COLO829 (cell line): ENCODE measurements at regions not wholly inside any gene's neighbourhood (a gene's known extent, or its start where the extent isn't known, plus 50 kb on each side); places are given as distances from the start of the nearest gene placed in this dataset.

Source experiments
- DNase-seq: peaks from one replicate; pipeline ENCODE4 v3.0.0; 2012; ENCODE audit warnings: low spot score

GRCh38 chr9:89882930-89883361, 278.1 kb downstream of the GADD45G start:
- DNase-seq, result no peak

DNA sequence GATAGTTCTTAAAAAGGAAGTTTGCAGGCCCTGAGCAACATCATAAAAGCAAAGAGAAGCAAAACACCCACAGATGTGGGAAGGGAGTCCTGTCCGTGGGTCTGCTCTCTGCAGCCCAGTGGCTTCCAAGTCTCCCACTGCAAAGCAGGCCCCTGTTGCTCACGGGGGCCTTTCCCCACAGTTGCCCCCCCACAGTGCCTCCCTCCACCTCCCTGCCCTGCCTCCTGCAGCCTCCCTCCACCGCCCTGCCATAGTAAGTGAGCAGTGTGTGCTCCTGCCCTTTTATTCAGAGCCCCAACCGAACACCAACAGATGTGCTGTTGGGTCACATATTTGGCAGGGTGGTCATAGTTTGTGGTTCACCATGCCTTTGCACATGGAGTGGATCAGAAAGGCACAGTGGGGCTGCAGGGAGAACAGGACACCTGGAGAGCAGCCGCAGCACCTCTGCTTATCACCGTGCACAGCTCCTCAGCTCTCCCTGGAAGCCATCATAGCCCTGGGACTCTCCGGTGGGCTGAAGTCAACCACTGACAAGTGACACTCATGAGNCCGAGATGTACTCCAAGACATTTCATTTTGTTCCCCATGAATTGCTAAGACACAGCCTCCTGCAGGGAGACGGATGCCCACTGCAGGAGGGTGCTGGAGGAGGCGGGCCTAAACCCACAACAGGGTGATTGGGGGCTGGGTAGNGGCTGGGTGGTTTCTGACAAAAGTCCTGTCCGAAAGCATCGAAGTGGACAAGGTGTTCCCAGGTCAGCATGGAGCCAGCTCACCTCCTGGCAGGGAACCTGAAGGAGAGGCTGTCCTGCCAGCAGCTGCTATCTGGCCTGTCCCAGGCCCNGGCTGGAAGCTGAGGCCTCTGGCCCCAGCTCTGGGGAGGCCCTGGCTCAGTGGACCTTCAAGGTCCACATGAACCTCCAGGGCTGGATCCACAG, 278.9 kb downstream of the GADD45G start:
- DNase-seq, result no peak

DNA sequence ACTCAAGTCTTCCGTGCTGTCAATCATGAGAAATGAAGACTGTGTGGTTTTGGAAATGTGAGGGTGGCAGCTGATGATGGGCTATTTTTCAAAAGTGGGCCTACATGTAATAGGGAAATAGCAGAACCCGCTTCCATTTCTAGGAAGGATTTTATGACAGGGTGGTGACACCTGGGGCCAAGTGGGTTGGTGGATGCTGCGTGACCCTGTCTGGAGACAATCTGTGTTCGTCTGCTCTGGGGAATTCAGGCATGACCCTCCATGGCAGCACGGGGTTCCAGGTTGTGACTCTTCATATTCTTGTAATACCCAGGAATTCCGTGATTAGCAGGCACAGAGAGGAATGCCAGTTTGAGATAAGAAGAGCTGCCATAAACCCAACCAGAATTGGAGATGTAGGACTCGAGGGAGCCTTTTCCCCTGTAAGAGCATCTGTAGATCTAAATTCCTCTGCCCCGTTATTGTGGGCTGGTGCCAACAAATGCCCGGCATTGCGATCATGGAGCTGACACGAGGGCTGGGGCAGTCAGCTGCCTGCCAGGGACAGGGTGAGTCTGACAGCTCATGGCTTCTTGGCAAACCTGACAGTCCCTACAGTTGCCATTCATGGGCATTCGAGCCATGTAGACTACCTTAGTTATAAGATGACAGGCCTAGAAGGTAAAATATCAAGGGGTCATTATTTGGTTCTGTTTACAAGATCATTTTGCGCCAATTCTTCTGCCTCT, 279.7 kb downstream of the GADD45G start:
- DNase-seq, result no peak

DNA sequence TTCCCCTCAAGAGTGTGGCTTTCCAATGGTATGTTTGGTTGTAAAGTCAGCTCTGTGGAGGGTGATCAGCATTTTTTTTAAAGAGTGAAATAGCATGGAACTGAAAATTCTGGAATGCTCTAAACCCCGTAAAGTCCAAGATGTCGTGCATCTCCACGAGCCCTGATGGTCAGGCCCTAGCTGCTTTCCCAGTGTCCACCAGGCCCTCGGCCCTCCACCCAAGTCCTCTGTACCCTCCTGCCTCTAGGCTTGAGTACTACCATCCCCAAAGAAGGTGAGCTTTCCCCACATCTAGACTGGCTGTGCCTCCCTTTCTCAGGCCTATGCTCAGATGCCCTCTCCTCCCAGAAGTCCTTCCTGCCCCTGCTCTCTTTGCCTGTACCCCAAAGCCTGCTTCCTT, 280.3 kb downstream of the GADD45G start:
- DNase-seq, result no peak

DNA sequence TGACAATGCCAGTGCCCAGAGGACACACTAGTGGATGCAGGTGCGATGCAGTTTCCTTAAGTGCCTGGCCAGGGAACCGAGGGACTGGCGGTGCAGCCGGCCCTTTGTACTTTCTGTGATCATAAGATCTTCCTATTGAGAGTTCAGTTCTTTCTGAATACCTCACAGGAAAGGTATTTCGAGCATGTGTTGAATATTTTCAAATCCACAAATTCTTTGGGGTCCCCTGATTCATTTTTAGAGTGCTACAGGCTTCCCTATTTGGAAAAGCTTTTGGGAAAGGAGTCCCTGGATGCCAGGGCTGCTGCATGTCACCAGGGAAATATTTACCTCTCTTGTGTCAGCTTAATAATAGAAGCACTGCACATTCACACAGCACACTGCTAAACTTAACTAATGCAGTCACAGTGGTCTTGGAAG, 281.5 kb downstream of the GADD45G start:
- DNase-seq, result no peak

DNA sequence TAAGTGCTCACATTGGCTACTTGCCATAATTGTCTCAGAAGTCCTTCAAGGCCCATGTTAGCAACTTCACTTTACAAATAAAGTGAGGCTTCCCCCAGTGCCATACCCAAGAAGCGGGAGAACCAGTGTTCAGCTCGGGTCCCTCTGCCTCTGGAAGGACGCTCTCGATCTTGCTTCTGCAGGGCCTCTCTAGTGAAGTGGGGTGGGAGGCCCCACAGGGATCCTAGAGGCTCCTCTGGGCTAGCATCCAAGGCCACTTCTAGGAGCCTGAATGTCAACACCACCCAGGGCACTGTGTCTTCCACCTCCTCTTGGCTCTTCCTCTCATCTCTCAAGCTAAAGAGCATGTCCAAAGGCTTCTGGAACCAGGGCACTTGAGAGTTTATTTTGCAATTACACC, 282.5 kb downstream of the GADD45G start:
- DNase-seq, result no peak

DNA sequence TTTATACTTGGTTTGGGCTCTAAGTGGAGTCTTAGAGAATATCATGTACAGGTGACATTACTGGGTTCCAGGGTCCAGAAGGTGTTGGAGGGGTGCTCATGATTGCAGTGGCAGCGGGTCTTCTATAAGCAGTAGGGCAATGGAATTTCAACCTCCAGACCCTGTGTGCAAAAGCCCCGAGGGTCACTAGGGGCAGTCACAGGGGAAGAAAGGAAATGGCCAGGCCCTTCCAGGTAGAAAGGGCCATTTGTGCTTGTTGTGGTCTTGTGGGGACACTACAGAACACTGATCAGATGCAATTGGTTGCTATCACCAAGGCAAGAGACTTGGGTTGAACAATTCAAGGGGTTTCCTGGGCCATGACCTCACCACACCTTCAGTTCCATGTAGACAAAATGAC, 283.4 kb downstream of the GADD45G start:
- DNase-seq, result no peak

GRCh38 chr9:89888677-89889076, 283.9 kb downstream of the GADD45G start:
- no peak for DNase-seq

DNA sequence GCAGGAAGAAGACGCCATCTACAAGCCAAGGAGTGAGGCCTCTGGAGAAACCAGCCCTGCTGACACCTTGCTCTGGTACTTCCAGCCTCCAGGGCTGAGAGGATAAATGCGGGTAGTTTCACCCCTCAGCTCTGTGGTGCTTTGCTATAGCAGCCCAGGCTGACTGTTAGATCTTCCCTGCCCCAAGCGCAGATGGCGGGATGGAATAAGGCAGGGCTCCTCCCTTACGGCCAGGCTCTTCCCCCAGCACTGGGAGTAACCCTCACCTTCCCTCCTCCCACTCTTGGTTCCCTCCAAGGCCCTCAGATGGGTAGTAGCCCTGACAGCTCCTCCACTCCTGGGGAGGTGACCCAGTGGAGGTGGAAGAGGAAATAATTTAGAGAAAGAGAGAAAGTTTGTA, 285.1 kb downstream of the GADD45G start:
- DNase-seq, result no peak

GRCh38 chr9:89890326-89890980, 285.6 kb downstream of the GADD45G start:
- DNase-seq, result no peak

- DNase-seq, result no peak
Measured at GRCh38 chr9:89891221-89891590, 286.4 kb downstream of the GADD45G start.

DNA sequence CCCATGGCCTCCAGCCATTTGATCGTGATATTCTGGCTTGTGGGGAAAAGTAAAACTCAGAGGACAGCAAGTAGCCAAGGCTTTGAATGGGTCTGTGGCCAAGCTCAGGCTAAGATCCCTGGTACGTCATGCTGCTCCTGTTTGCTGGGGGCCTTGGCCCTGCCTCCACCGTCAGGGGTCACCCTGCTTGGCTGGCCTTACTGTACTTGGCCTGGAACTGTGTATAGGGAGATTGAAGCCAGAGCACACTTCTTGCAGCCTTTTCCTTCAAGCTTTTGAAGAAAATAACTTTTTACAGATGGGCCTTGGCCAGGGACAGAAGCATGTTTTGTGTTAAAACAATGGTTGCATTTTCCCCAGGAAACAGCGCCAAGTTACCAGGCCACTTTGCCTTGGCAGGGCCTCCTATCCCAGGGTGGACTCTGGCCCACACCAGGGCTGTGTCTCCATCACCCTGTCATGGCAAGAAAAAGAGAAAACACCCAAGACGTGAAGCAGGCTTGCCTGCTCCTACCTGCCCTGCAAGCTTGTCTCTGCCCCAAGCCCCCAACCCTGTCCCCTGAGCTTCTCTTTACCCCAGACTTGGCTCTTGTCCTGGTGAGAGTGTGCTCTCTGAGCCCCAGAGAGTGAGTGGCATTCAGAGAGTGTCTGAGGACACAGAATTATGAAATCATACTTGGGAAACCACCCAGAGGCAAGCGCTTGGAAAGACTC, 286.9 kb downstream of the GADD45G start:
- no peak for DNase-seq

DNA sequence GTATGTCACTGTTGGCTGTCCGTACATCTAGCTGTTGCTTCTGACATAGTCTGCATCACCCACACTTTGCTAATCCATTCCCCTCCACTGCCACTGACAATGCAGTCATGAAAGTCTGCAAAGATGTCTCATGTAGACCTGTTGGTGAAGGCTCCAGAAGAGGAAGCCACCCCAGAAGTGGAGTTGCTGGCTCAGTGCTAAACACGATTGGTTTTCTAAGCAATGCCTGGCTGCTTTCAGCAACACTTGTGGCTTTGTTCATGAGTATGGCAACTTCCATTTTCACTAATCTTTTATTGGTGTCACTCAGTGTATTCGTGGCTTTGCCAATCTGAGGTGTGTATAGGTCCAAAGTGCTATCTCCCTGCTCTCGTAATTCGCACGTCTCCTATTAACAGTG, 288.1 kb downstream of the GADD45G start:
- DNase-seq, result no peak

- DNase-seq, result no peak
Measured at GRCh38 chr9:89893886-89894285, 289.1 kb downstream of the GADD45G start.

DNA sequence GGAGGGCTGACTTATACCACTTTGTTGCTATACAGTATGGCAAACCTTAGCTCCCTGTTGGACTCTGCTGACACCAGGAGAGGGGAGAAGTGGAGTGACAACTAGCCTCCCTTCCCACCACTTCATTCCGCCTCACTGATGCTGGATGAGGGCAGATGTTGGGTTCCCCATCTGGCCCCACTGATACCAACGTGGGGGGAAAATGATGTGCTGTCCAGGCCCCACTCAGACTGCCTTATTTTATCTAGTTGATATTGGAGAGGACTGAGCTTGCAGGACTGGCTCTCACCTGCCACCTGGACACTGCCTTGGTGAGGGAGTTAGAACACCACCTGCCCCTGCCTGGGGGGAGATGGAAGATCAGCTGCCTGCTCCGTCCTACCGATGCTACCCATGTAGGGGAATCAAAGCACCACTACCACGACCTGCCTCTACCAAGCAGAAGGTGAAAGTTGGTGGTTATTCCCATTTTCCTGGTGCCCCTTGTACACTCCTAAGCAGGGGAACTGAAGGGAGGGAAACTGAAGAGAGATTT, 292.1 kb downstream of the GADD45G start:
- no peak for DNase-seq

DNA sequence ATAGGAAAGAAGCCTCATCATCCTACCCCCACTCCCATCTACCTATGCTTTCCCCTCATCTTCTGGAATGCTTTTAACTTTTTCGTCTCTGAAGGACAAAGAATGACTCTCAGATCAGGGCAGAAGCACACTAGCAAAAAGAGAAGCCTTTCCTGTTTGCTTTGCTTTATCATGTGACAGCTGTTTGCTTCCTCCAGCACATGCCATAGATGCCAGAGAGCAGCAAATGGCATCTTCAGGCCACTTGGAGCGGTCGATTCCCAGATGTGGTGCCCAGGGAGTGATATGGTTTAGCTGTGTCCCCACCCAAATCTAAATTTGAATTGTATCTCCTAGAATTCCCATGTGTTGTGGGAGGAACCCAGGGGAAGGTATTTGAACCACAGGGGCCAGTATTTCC, 294.8 kb downstream of the GADD45G start:
- DNase-seq, result no peak

- no peak for DNase-seq
Measured at GRCh38 chr9:89901920-89902319, 297.1 kb downstream of the GADD45G start.

- no peak for DNase-seq
Measured at GRCh38 chr9:89902450-89903140, 297.8 kb downstream of the GADD45G start.

DNA sequence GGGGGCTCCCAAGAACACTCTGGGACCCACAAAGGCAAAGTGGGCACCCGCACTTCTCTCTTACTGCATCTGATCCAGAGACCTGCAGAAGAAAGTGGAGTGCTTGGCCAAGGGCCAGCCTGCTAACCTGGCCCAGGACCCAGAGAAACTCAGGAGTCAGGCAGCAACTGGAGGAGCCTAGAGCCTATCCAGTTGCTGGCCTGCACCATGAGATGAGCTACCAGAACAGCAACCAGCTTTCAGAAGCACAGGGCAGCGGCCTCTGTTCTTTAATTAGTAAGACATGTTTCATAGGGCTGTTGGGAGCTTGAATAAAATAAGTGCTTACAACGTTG, 298.3 kb downstream of the GADD45G start:
- no peak for DNase-seq

- no peak for DNase-seq
Measured at GRCh38 chr9:89905606-89906338, 301.0 kb downstream of the GADD45G start.
